HCT116 (cell line): ENCODE measurements at regions not wholly inside any gene's neighbourhood (a gene's known extent, or its start where the extent isn't known, plus 50 kb on each side); places are given as distances from the start of the nearest gene placed in this dataset.

Experiments
- ATAC-seq: fragments of 200-7000 bp; cut with Tn5 transposase; 2 replicates; pipeline ENCODE4 v1.9.1; 2020; ENCODE audit warnings: mild to moderate bottlenecking, moderate library complexity
- BruUV-seq: library from RNA; stranded (reverse); fragments of 400-500 nt; replicated peaks from 2 replicates; lab custom pipeline; 2021; lab: Mats Ljungman, UMichigan
- CTCF ChIA-PET: fragments of 300-600 bp; sonication (Branson Sonifier 250); formaldehyde crosslinking; loops from one replicate; lab custom pipeline; 2021; ENCODE audit warnings: antibody characterized with exemption; lab: Charles Lee
- POLR2A ChIA-PET: fragments of 300-600, 350-600 bp; sonication (Branson Sonifier 250); formaldehyde crosslinking; loops from one replicate; lab custom pipeline; 2021; ENCODE audit warnings: antibody characterized with exemption; lab: Charles Lee
- RAD21 ChIA-PET, 2 experiments: fragments of 300-600 bp; sonication (Branson Sonifier 250); formaldehyde crosslinking; loops; one replicate each; lab custom pipeline; 2023; ENCODE audit warnings: low total read pairs in 2 of 2; ENCODE audit not compliant: uncharacterized antibody in 2 of 2, unreplicated experiment in 2 of 2, low non-redundant PET in 1 of 2; lab: Charles Lee
- DNase-seq: peaks from one replicate; pipeline ENCODE4 v3.0.0-alpha.2; 2010; ENCODE audit warnings: low read depth, low spot score
- H2AFZ ChIP-seq: fragments of 200-600 bp; shearing (Covaris generic), sonication (generic); 2 replicates; pipeline ENCODE4 v1.6.1; 2017; ENCODE audit warnings: low read depth, mixed run types, mixed read lengths, antibody characterized with exemption, low read length; ENCODE audit not compliant: poor library complexity, severe bottlenecking
- H3K27ac ChIP-seq: 2 replicates; pipeline ENCODE4 v1.5.1; 2012; ENCODE audit warnings: low read depth, low read length
- H3K27me3 ChIP-seq: fragments of 200-600 bp; sonication (generic); 2 replicates; pipeline ENCODE4 v1.6.1; 2016; ENCODE audit warnings: mixed run types, low read length, mixed read lengths; ENCODE audit not compliant: insufficient read depth
- H3K36me3 ChIP-seq, 2 experiments: fragments of 200-500 bp in 1 of 2; fragments of 200-600 bp in 1 of 2; sonication (Bioruptor generic) in 1 of 2; sonication (generic) in 1 of 2; 2 replicates each; pipeline versions ENCODE4 v1.5.1 to v1.6.1; 2014 to 2016; ENCODE audit warnings: low read length in 2 of 2, inconsistent platforms in 1 of 2, mixed read lengths in 1 of 2, mixed run types in 1 of 2; ENCODE audit not compliant: insufficient read depth in 2 of 2, control insufficient read depth in 1 of 2
- H3K4me1 ChIP-seq, 2 experiments: fragments of 200-600 bp in 1 of 2; sonication (generic) in 1 of 2; 2 replicates each; pipeline versions ENCODE4 v1.5.1 to v1.6.1; 2012 to 2017; ENCODE audit warnings: low read length in 2 of 2, inconsistent platforms in 1 of 2, mild to moderate bottlenecking in 1 of 2, mixed read lengths in 1 of 2, mixed run types in 1 of 2, moderate library complexity in 1 of 2; ENCODE audit not compliant: insufficient read depth in 2 of 2, control insufficient read depth in 1 of 2
- H3K4me2 ChIP-seq: fragments of 200-600 bp; sonication (generic); 2 replicates; pipeline ENCODE4 v1.6.1; 2017; ENCODE audit warnings: mixed run types, low read length, mixed read lengths
- H3K4me3 ChIP-seq, 2 experiments: fragments of 200-600 bp in 1 of 2; sonication (generic) in 1 of 2; replicated peaks in 1 of 2; 2 replicates each; pipeline ENCODE4 v1.5.1; 2011 to 2016; ENCODE audit warnings: low read length in 2 of 2, control low read depth in 1 of 2, low read depth in 1 of 2, mild to moderate bottlenecking in 1 of 2, mixed read lengths in 1 of 2, mixed run types in 1 of 2
- H3K79me2 ChIP-seq: fragments of 200-600 bp; sonication (generic); 2 replicates; pipeline ENCODE4 v1.6.1; 2017; ENCODE audit warnings: mild to moderate bottlenecking, mixed run types, low read length, moderate library complexity, mixed read lengths; ENCODE audit not compliant: insufficient read depth
- H3K9ac ChIP-seq: fragments of 200-600 bp; sonication (generic); 2 replicates; pipeline ENCODE4 v1.6.1; 2016; ENCODE audit warnings: low read length, mixed read lengths
- H3K9me2 ChIP-seq: fragments of 200-600 bp; sonication (generic), shearing (Covaris generic); 2 replicates; pipeline ENCODE4 v1.6.1; 2017; ENCODE audit warnings: mixed run types, mild to moderate bottlenecking, moderate library complexity; ENCODE audit not compliant: insufficient read depth
- H3K9me3 ChIP-seq, 2 experiments: fragments of 200-500 bp in 1 of 2; fragments of 200-600 bp in 1 of 2; sonication (Bioruptor generic) in 1 of 2; sonication (generic) in 1 of 2; 2 replicates each; pipeline ENCODE4 v1.6.1; 2014 to 2017; ENCODE audit warnings: low read length in 2 of 2, mixed read lengths in 2 of 2, inconsistent platforms in 1 of 2, low read depth in 1 of 2, mild to moderate bottlenecking in 1 of 2, mixed run types in 1 of 2, moderate library complexity in 1 of 2; ENCODE audit not compliant: control insufficient read depth in 1 of 2, insufficient read depth in 1 of 2
- H4K20me1 ChIP-seq: fragments of 200-600 bp; sonication (generic), shearing (Covaris generic); 2 replicates; pipeline ENCODE4 v1.6.1; 2017; ENCODE audit warnings: mixed run types, mild to moderate bottlenecking, moderate library complexity; ENCODE audit not compliant: insufficient read depth
- ATF3 ChIP-seq: IDR thresholded peaks from 2 replicates; pipeline ENCODE4 v1.6.1; 2012
- CEBPB ChIP-seq: IDR thresholded peaks from 2 replicates; pipeline ENCODE4 v1.6.1; 2012; ENCODE audit warnings: low read depth
- CTCF ChIP-seq, 3 experiments: fragments of 200-600 bp in 1 of 3; sonication (generic) in 1 of 3; IDR thresholded peaks in 2 of 3; conservative IDR thresholded peaks in 1 of 3; 2 replicates each; pipeline ENCODE4 v1.5.1; 2012 to 2017; ENCODE audit warnings: low read depth in 2 of 3, low read length in 2 of 3, antibody characterized with exemption in 1 of 3, borderline replicate concordance in 1 of 3, control low read depth in 1 of 3, mild to moderate bottlenecking in 1 of 3, mixed read lengths in 1 of 3, mixed run types in 1 of 3, moderate library complexity in 1 of 3; ENCODE audit not compliant: insufficient read depth in 1 of 3
- EGR1 ChIP-seq: IDR thresholded peaks from 2 replicates; pipeline ENCODE4 v1.6.1; 2012; ENCODE audit warnings: low read depth
- ELF1 ChIP-seq: IDR thresholded peaks from 2 replicates; pipeline ENCODE4 v1.6.1; 2012; ENCODE audit warnings: low read depth, borderline replicate concordance
- EZH2 ChIP-seq: fragments of 200-600 bp; sonication (generic); IDR thresholded peaks from 2 replicates; pipeline ENCODE4 v1.6.1; 2017; ENCODE audit warnings: antibody characterized with exemption, mixed run types
- EZH2phosphoT487 ChIP-seq: fragments of 200-600 bp; IDR thresholded peaks from 2 replicates; pipeline ENCODE4 v1.6.1; 2018; ENCODE audit warnings: antibody characterized with exemption, borderline replicate concordance
- FOSL1 ChIP-seq: IDR thresholded peaks from 2 replicates; pipeline ENCODE4 v1.6.1; 2012; ENCODE audit warnings: low read depth
- MAX ChIP-seq: IDR thresholded peaks from 2 replicates; pipeline ENCODE4 v1.6.1; 2012
- POLR2A ChIP-seq: IDR thresholded peaks from 2 replicates; pipeline ENCODE4 v1.7.0; 2011; ENCODE audit warnings: borderline replicate concordance; ENCODE audit not compliant: insufficient read depth, insufficient read length; ENCODE audit errors: extremely low read depth
- POLR2AphosphoS5 ChIP-seq: IDR thresholded peaks from 2 replicates; pipeline ENCODE4 v1.6.1; 2011; ENCODE audit warnings: mild to moderate bottlenecking, low read depth, low read length, moderate library complexity
- RAD21 ChIP-seq: IDR thresholded peaks from 2 replicates; pipeline ENCODE4 v1.6.1; 2012; ENCODE audit warnings: low read depth, mild to moderate bottlenecking
- REST ChIP-seq: IDR thresholded peaks from 2 replicates; pipeline ENCODE4 v1.6.1; 2012; ENCODE audit warnings: low read depth
- SP1 ChIP-seq: IDR thresholded peaks from 2 replicates; pipeline ENCODE4 v1.6.1; 2012; ENCODE audit warnings: low read depth
- SRF ChIP-seq: IDR thresholded peaks from 2 replicates; pipeline ENCODE4 v1.6.1; 2012; ENCODE audit warnings: low read depth
- TCF7L2 ChIP-seq: IDR thresholded peaks from 2 replicates; pipeline ENCODE4 v1.7.0; 2011; ENCODE audit warnings: borderline replicate concordance, inconsistent platforms; ENCODE audit not compliant: insufficient read depth, insufficient read length; ENCODE audit errors: extremely low read depth
- YY1 ChIP-seq: IDR thresholded peaks from 2 replicates; pipeline ENCODE4 v1.6.1; 2011; ENCODE audit warnings: low read length, low read depth, moderate library complexity, mild to moderate bottlenecking; ENCODE audit not compliant: insufficient replicate concordance; ENCODE audit errors: extremely low read depth
- ZFX ChIP-seq: fragments of 450-650 bp; IDR thresholded peaks from 2 replicates; pipeline ENCODE4 v1.6.1; 2017
- ZNF274 ChIP-seq: fragments of 200-500 bp; sonication (Bioruptor generic); IDR thresholded peaks from 2 replicates; pipeline ENCODE4 v1.6.1; 2014; ENCODE audit warnings: mild to moderate bottlenecking, low read depth, low read length, inconsistent platforms
- intact Hi-C: fragments of 100-400 bp; cut with micrococcal nuclease; formaldehyde crosslinking; loops from 2 replicates; pipeline ENCODE4 v1.10.0; 2022

GRCh38 chr11:128328955-128329551 is 258.3 kb downstream of the ETS1 start:
- Histone ChIP-seq H3K4me2 (no peak overlapping the region), H4K20me1 (no peaks in the 10 kb centered on the region), H3K4me3 (no peak overlapping the region), H3K27ac (no peak overlapping the region), H3K9me2 (no peaks in the 10 kb centered on the region), H3K79me2 (no peaks in the 10 kb centered on the region), H3K36me3 (no peaks in the 10 kb centered on the region), H3K4me1 (no peaks in the 10 kb centered on the region), H3K27me3 (peaks cover 72% of the 10 kb centered on the region), H2AFZ (no peak overlapping the region), H3K9me3 (no peaks in the 10 kb centered on the region), H3K9ac (no peak overlapping the region)
- RAD21 ChIA-PET = no interaction called here
- POLR2A ChIA-PET = no interaction called here
- ATAC-seq = no peak
- intact Hi-C loops = no loop called here
- TF ChIP-seq RAD21 (no peak), SP1 (no peak), MAX (no peak), ELF1 (no peak), EZH2 (no peak), CEBPB (no peak), ZFX (no peak), YY1 (no peak), EZH2phosphoT487 (no peak), EGR1 (no peak), REST (no peak), CTCF (IDR thresholded peaks at IDR 0.05 in 2 of 3, conservative IDR thresholded peaks at IDR 0.05 in 1 of 3; ENCODE audit: borderline replicate concordance in 1 of 3, insufficient read depth in 1 of 3, low read depth in 2 of 3, low read length in 2 of 3) (no peak), ZNF274 (no peak), TCF7L2 (no peak), ATF3 (no peak), POLR2AphosphoS5 (no peak), SRF (no peak), POLR2A (no peak), FOSL1 (no peak)
- BruUV-seq = no TSS peak
- CTCF ChIA-PET = no interaction called here
- DNase-seq = no peak
